Naive thymus-derived CD4-positive, alpha-beta T cell (primary cell): ENCODE measurements at regions not wholly inside any gene's neighbourhood (a gene's known extent, or its start where the extent isn't known, plus 50 kb on each side); places are given as distances from the start of the nearest gene placed in this dataset.

Source experiments
- ATAC-seq: fragments of 150-1000 bp; cut with Tn5 transposase; 2 replicates; pipeline ENCODE4 v1.10.0; 2021; ENCODE audit warnings: mild to moderate bottlenecking, moderate library complexity
- CTCF ChIA-PET: fragments of 350-600 bp; sonication (Branson Sonifier 250); formaldehyde crosslinking; loops from one replicate; lab custom pipeline; 2021; ENCODE audit warnings: antibody characterized with exemption; lab: Charles Lee
- POLR2A ChIA-PET: fragments of 350-600 bp; sonication (Branson Sonifier 250); formaldehyde crosslinking; loops from one replicate; lab custom pipeline; 2021; ENCODE audit warnings: antibody characterized with exemption, inconsistent platforms; lab: Charles Lee
- DNase-seq, 9 donors: peaks; one replicate each; pipeline versions ENCODE4 v3.0.0 to v3.0.0-alpha.2; 2020 to 2022; ENCODE audit warnings: mixed read lengths in 1 of 9
- H3K27ac ChIP-seq: one replicate; pipeline ENCODE4 v1.7.0; 2013; ENCODE audit warnings: mild to moderate bottlenecking, low read depth, low read length, moderate library complexity
- H3K27me3 ChIP-seq, 2 donors: one replicate each; pipeline ENCODE4 v1.7.0; 2013; ENCODE audit warnings: low read length in 2 of 2, mild to moderate bottlenecking in 2 of 2, moderate library complexity in 2 of 2; ENCODE audit not compliant: control insufficient read depth in 2 of 2, insufficient read depth in 2 of 2
- H3K36me3 ChIP-seq, 3 experiments: 1 replicate in 2 of 3; 2 replicates in 1 of 3; pipeline ENCODE4 v1.7.0; 2013; ENCODE audit warnings: low read length in 3 of 3, mild to moderate bottlenecking in 3 of 3, moderate library complexity in 1 of 3; ENCODE audit not compliant: insufficient read depth in 3 of 3, control insufficient read depth in 2 of 3
- H3K4me1 ChIP-seq, 2 donors: one replicate each; pipeline ENCODE4 v1.7.0; 2013; ENCODE audit warnings: low read length in 2 of 2, mild to moderate bottlenecking in 2 of 2, moderate library complexity in 1 of 2; ENCODE audit not compliant: control insufficient read depth in 2 of 2, insufficient read depth in 2 of 2
- H3K4me3 ChIP-seq: 2 replicates; pipeline ENCODE4 v1.7.0; 2013; ENCODE audit warnings: mild to moderate bottlenecking, low read length
- H3K9me3 ChIP-seq, 3 experiments: 1 replicate in 2 of 3; 2 replicates in 1 of 3; pipeline ENCODE4 v1.7.0; 2013; ENCODE audit warnings: low read length in 3 of 3; ENCODE audit not compliant: control insufficient read depth in 2 of 3
- H3K27ac Mint-ChIP-seq, 9 donors: one replicate each; pipeline ENCODE4 v1.8.0; 2020 to 2022; ENCODE audit warnings: mixed read lengths in 9 of 9, mild to moderate bottlenecking in 8 of 9, moderate library complexity in 5 of 9, inconsistent platforms in 2 of 9
- H3K27me3 Mint-ChIP-seq, 5 donors: one replicate each; pipeline ENCODE4 v1.8.0; 2021 to 2022; ENCODE audit warnings: mixed read lengths in 5 of 5, mild to moderate bottlenecking in 1 of 5
- H3K36me3 Mint-ChIP-seq, 5 donors: one replicate each; pipeline ENCODE4 v1.8.0; 2020 to 2022; ENCODE audit warnings: mixed read lengths in 5 of 5, mild to moderate bottlenecking in 3 of 5, inconsistent platforms in 1 of 5
- H3K4me1 Mint-ChIP-seq, 7 donors: one replicate each; pipeline ENCODE4 v1.8.0; 2020 to 2022; ENCODE audit warnings: mixed read lengths in 7 of 7, mild to moderate bottlenecking in 3 of 7, inconsistent platforms in 1 of 7
- H3K4me3 Mint-ChIP-seq, 10 donors: one replicate each; pipeline ENCODE4 v1.8.0; 2020 to 2022; ENCODE audit warnings: mild to moderate bottlenecking in 10 of 10, mixed read lengths in 10 of 10, moderate library complexity in 6 of 10, inconsistent platforms in 2 of 10
- H3K9me3 Mint-ChIP-seq, 11 donors: one replicate each; pipeline ENCODE4 v1.8.0; 2020 to 2022; ENCODE audit warnings: mixed read lengths in 11 of 11, mild to moderate bottlenecking in 4 of 11, inconsistent platforms in 1 of 11, moderate library complexity in 1 of 11
- intact Hi-C, 2 donors: fragments of 100-400 bp; cut with micrococcal nuclease; formaldehyde crosslinking; loops; one replicate each; pipeline ENCODE4 v1.15.1; 2023

DNA sequence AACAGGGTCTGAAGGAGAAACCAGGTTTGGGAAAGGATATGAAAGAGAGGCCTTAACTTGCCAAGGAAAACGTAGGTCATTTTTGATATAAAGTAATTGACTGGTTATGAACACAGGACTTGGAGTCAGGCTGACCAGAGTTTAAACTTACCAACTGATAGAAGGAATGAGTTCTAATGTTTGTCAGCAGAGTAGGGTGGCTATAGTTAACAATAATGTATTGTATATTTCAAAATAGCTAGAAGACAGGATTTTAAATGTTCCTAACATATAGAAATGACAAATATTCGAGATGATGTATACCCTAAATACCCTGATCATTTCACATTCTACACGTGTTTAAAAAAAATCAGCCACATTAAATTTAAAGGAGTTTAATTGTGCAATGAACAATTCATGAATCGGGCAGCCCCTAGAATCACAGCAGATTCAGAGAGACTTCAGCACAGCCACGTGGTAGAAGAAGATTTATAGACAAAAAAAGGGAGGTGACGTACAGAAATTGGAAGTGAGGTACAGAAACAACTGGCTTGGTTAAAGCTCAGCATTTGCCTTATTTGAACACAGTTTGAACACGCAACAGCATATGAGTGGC, 52.5 kb upstream of the PLEKHG7 start:
- Mint-ChIP-seq H3K27me3 (no peaks in the 10 kb centered on the region), H3K36me3 (no peaks in the 10 kb centered on the region), H3K4me3 (peak overlapping the region in 1 of 10 donors; percentile 21), H3K9me3 (no peaks in the 10 kb centered on the region), H3K27ac (peak overlapping the region in 6 of 9 donors; percentile 7 to 79 (median 20)), H3K4me1 (peaks cover 4 to 11% (median 6%) of the 10 kb centered on the region in 7 donors)
- ChIA-PET POLR2A (interaction anchor here (1.4 to 2.7 kb wide), 2 partner anchors 82 to 506 kb away, joined by 3 to 17 read pairs; partner anchors contain the start of gene BTG1), CTCF (interaction anchor here (0.5 to 2.9 kb wide), 11 partner anchors 80 to 1295 kb away, joined by 3 to 28 read pairs (median 5); no protein-coding TSS in a partner anchor)
- intact Hi-C loops, result loop anchor here (1.0 to 5.0 kb wide), 12 partner anchors 56 to 1706 kb away; partner anchors contain the start of gene BTG1 (in 1 of the 2)
- Histone ChIP-seq H3K36me3 (no peaks in the 10 kb centered on the region), H3K4me3 (no peak overlapping the region), H3K27ac (no peak overlapping the region), H3K9me3 (no peaks in the 10 kb centered on the region), H3K27me3 (no peaks in the 10 kb centered on the region), H3K4me1 (no peaks in the 10 kb centered on the region)
- no peak for DNase-seq
- peak; percentile 19 for ATAC-seq

DNA sequence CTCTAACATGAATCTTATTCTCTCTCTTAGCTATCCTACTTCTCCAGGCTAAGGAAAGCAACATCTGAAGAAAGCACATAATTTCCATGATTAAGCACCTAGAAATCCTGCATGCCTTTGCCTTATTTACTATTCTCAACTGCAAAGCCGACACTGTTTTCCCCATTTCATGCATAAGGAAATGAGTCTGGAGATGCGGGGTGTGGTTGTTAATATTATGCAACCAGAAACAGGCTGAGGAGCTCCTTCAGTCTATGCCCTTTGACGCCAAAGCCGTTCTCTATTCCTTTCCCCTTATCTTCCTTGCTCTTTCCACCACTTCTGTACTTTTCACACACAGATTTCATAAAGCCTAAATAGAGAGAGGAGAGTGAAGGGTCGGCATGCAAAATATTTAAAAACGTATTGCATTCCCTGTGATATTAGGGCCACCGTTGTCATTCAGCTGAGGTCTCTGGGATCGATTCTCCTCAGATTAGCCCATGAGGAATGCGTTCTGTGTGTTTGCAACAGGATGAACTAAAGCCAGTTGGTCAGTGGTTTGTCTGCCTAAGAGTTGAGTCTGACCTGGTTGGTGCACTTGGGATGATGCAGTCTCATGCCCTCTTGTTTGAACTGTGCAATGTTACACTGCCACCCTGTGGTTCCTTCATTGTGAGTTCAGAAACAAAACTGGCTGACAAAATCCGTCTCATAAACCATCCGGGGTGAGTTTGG, 53.1 kb upstream of the PLEKHG7 start:
- Histone ChIP-seq H3K27me3 (no peaks in the 10 kb centered on the region), H3K27ac (no peak overlapping the region), H3K36me3 (no peaks in the 10 kb centered on the region), H3K9me3 (no peaks in the 10 kb centered on the region), H3K4me1 (no peaks in the 10 kb centered on the region), H3K4me3 (no peak overlapping the region)
- DNase-seq (peak; percentile 8 to 70 (median 58)), ATAC-seq (peak; percentile 96)
- ChIA-PET CTCF (interaction anchor here (0.5 to 2.9 kb wide), 16 partner anchors 10 to 1321 kb away, joined by 3 to 28 read pairs (median 4); no protein-coding TSS in a partner anchor), POLR2A (interaction anchor here (1.0 to 2.7 kb wide), 3 partner anchors 81 to 1269 kb away, joined by 3 to 17 read pairs (median 3); partner anchors contain the start of gene BTG1)
- intact Hi-C loops, result loop anchor here (1.0 to 5.0 kb wide), 15 partner anchors 55 to 1705 kb away; partner anchors contain the start of gene BTG1 (in 1 of the 2)
- no peaks in the 10 kb centered on the region for H3K9me3 Mint-ChIP-seq
- no peaks in the 10 kb centered on the region for H3K27me3 Mint-ChIP-seq
- no peaks in the 10 kb centered on the region for H3K36me3 Mint-ChIP-seq
- H3K4me3 Mint-ChIP-seq, result peak overlapping the region in 1 of 10 donors; percentile 21
- peaks cover 4 to 11% (median 6%) of the 10 kb centered on the region in 7 donors for H3K4me1 Mint-ChIP-seq
- peak overlapping the region in 6 of 9 donors; percentile 7 to 79 (median 20) for H3K27ac Mint-ChIP-seq

DNA sequence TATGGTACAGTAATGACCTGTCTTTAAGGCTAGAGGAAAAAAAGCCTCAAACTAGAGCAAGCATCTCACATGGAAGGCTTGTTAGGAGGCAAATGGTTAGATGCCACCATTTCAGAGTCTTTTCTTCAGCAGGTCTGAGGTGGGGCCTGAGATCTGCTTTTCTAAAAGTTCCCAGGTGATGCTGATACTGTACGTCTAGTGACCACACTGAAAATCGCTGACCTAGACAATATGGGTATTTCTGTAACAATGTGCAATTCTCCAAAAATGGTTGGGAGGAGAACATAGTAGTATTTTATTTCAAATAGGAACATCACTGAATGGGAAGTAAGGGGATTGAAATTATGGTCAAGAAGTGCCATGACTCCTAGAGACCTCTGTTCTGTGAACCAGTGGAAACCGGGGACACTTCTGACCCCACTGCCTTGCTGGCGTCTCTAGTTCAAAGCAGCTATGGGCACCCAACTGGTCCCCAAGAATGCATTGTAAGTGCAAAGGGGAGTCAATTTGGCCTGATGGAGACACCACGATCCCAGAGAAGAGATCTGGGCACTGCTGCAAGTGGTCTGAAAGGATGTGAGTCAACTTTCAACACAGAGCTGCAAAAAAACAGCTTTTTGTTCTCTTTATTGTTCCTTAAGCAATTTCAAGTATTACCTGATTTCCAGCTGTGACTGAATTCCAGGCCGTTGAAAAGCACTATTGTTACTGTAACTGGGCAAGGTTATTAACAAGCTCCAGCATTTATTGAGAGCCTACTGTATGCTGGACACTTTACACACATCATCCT, 54.4 kb upstream of the PLEKHG7 start:
- DNase-seq, result no peak
- no peaks in the 10 kb centered on the region for H3K4me1 ChIP-seq
- H3K9me3 ChIP-seq, result no peaks in the 10 kb centered on the region
- no peak for ATAC-seq
- CTCF ChIA-PET, result interaction anchor here (0.6 to 2.9 kb wide), 13 partner anchors 9 to 1302 kb away, joined by 3 to 28 read pairs (median 4); no protein-coding TSS in a partner anchor
- Mint-ChIP-seq H3K4me3 (no peak overlapping the region), H3K27ac (peak overlapping the region in 3 of 9 donors; percentile 15 to 45 (median 24)), H3K36me3 (peaks cover 0 to 4% (median 0%) of the 10 kb centered on the region in 5 donors), H3K9me3 (peaks cover 0 to 10% (median 2%) of the 10 kb centered on the region in 11 donors), H3K27me3 (no peaks in the 10 kb centered on the region), H3K4me1 (peaks cover 4 to 11% (median 6%) of the 10 kb centered on the region in 7 donors)
- H3K27ac ChIP-seq, result no peak overlapping the region
- POLR2A ChIA-PET, result interaction anchor here (0.6 to 2.7 kb wide), 3 partner anchors 80 to 1079 kb away, joined by 3 to 17 read pairs (median 3); partner anchors contain the start of gene BTG1
- H3K4me3 ChIP-seq, result no peak overlapping the region
- H3K27me3 ChIP-seq, result no peaks in the 10 kb centered on the region
- no peaks in the 10 kb centered on the region for H3K36me3 ChIP-seq
- intact Hi-C loops, result loop anchor here in 1 of 2 donors (5.0 kb wide), 3 partner anchors 56 to 836 kb away; no protein-coding TSS in a partner anchor

DNA sequence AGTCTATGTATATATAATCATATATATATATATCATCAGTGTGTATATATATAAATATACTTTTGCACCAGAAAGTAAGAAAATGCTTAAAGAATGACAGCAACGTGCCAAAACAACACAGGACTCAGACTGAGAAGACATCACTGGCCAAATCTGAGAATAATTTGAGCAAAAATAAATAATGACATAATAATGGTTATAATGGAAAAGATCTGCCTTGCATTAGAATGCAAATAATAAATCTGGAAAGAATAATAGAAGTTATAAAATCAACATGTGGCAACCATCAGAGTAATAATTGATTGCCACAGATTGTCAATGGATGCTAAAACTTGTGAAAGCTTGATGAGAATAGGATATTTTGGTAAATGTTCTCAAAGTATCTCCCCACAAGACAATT, 61.5 kb upstream of the PLEKHG7 start:
- Mint-ChIP-seq H3K27me3 (peaks cover 0 to 3% (median 0%) of the 10 kb centered on the region in 5 donors), H3K9me3 (peaks cover 0 to 23% (median 9%) of the 10 kb centered on the region in 11 donors), H3K4me3 (no peak overlapping the region), H3K36me3 (peaks cover 0 to 7% (median 4%) of the 10 kb centered on the region in 5 donors), H3K4me1 (no peaks in the 10 kb centered on the region), H3K27ac (no peak overlapping the region)
- no peak for ATAC-seq
- H3K27ac ChIP-seq, result no peak overlapping the region
- no peaks in the 10 kb centered on the region for H3K27me3 ChIP-seq
- no peaks in the 10 kb centered on the region for H3K4me1 ChIP-seq
- no peak overlapping the region for H3K4me3 ChIP-seq
- no peak for DNase-seq
- no peaks in the 10 kb centered on the region for H3K9me3 ChIP-seq
- POLR2A ChIA-PET, result interaction anchor here (1.1 kb wide), 1 partner anchor 495 kb away, joined by 3 read pairs; no protein-coding TSS in a partner anchor
- no peaks in the 10 kb centered on the region for H3K36me3 ChIP-seq
- intact Hi-C loops, result no loop called here
- CTCF ChIA-PET, result no interaction called here

DNA sequence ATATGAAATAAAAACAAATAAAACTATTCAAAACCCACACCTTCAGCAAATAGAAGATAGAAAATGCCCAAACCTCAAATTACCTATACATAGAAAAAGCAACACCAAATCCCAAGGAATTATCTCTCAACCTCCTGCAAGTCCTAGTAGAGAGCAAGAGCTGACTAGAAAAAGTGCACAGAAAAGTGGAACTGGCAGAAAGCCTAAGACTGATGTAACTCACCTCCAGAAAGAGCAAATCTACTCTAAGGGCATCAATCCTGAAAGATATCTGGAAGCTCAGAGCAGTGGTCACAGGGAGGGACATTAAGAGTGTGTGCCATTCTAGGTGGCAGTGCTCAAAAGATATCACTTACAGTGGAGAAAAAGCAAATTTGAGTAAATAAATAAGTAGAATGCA, 62.1 kb upstream of the PLEKHG7 start:
- Mint-ChIP-seq H3K9me3 (peaks cover 0 to 23% (median 9%) of the 10 kb centered on the region in 11 donors), H3K36me3 (peaks cover 0 to 7% (median 4%) of the 10 kb centered on the region in 5 donors), H3K27ac (no peak overlapping the region), H3K4me1 (no peaks in the 10 kb centered on the region), H3K4me3 (no peak overlapping the region), H3K27me3 (peaks cover 0 to 3% (median 0%) of the 10 kb centered on the region in 5 donors)
- intact Hi-C loops, result no loop called here
- H3K36me3 ChIP-seq, result no peaks in the 10 kb centered on the region
- ChIA-PET CTCF (interaction anchor here (0.6 kb wide), 1 partner anchor 1062 kb away, joined by 4 read pairs; no protein-coding TSS in a partner anchor), POLR2A (interaction anchor here (0.6 kb wide), 1 partner anchor 61 kb away, joined by 5 read pairs; no protein-coding TSS in a partner anchor)
- DNase-seq (no peak), ATAC-seq (no peak)
- H3K27me3 ChIP-seq, result no peaks in the 10 kb centered on the region
- H3K4me1 ChIP-seq, result no peaks in the 10 kb centered on the region
- H3K9me3 ChIP-seq, result no peaks in the 10 kb centered on the region
- H3K27ac ChIP-seq, result no peak overlapping the region
- no peak overlapping the region for H3K4me3 ChIP-seq
